Karpas-422 (cell line): ENCODE measurements at regions not wholly inside any gene's neighbourhood (a gene's known extent, or its start where the extent isn't known, plus 50 kb on each side); places are given as distances from the start of the nearest gene placed in this dataset.
A peak's percentile ranks its signal among the peaks of the same experiment; 100 is the strongest.

ENCODE experiments used
- DNase-seq: peaks from one replicate; pipeline ENCODE4 v3.0.0-alpha.2; 2015
- H2AFZ ChIP-seq: fragments of 200-600 bp; sonication (generic); 2 replicates; pipeline ENCODE4 v1.6.1; 2014; ENCODE audit warnings: antibody characterized with exemption, low read length, mixed read lengths
- H3K27ac ChIP-seq: fragments of 200-600 bp; sonication (generic); 2 replicates; pipeline ENCODE4 v1.5.1; 2014; ENCODE audit warnings: mild to moderate bottlenecking, low read length, moderate library complexity
- H3K27me3 ChIP-seq: fragments of 200-600 bp; sonication (generic); 2 replicates; pipeline ENCODE4 v1.6.1; 2014; ENCODE audit warnings: low read length, mixed read lengths
- H3K36me3 ChIP-seq: fragments of 200-600 bp; sonication (generic); 2 replicates; pipeline ENCODE4 v1.6.1; 2014; ENCODE audit warnings: low read length, mixed read lengths; ENCODE audit not compliant: insufficient read depth
- H3K4me1 ChIP-seq: fragments of 200-600 bp; sonication (generic); 2 replicates; pipeline ENCODE4 v1.6.1; 2014; ENCODE audit warnings: mild to moderate bottlenecking, low read length, mixed read lengths
- H3K4me2 ChIP-seq: fragments of 200-600 bp; sonication (generic); 2 replicates; pipeline ENCODE4 v1.6.1; 2014; ENCODE audit warnings: low read length, low read depth, mild to moderate bottlenecking; ENCODE audit not compliant: poor library complexity, severe bottlenecking
- H3K4me3 ChIP-seq: fragments of 200-600 bp; sonication (generic); 2 replicates; pipeline ENCODE4 v1.5.1; 2014; ENCODE audit warnings: mild to moderate bottlenecking, antibody characterized with exemption, low read length, mixed read lengths
- H3K79me2 ChIP-seq: fragments of 200-600 bp; sonication (generic); 2 replicates; pipeline ENCODE4 v1.6.1; 2014; ENCODE audit warnings: mild to moderate bottlenecking, low read length, mixed read lengths
- H3K9ac ChIP-seq: fragments of 200-600 bp; sonication (generic); 2 replicates; pipeline ENCODE4 v1.6.0; 2014; ENCODE audit warnings: low read length
- H3K9me2 ChIP-seq: fragments of 200-600 bp; sonication (generic), shearing (Covaris generic); replicated peaks from 2 replicates; pipeline ENCODE4 v1.6.0; 2014; ENCODE audit warnings: mild to moderate bottlenecking, low read length, moderate library complexity; ENCODE audit not compliant: insufficient read depth
- H3K9me3 ChIP-seq: fragments of 300-700, 200-600 bp; sonication (generic); 2 replicates; pipeline ENCODE4 v1.6.1; 2014; ENCODE audit warnings: low read length, mixed read lengths
- H4K20me1 ChIP-seq: fragments of 200-600 bp; sonication (generic); 2 replicates; pipeline ENCODE4 v1.6.1; 2014; ENCODE audit warnings: mild to moderate bottlenecking, antibody characterized with exemption, low read length, low read depth; ENCODE audit not compliant: insufficient read depth

DNA sequence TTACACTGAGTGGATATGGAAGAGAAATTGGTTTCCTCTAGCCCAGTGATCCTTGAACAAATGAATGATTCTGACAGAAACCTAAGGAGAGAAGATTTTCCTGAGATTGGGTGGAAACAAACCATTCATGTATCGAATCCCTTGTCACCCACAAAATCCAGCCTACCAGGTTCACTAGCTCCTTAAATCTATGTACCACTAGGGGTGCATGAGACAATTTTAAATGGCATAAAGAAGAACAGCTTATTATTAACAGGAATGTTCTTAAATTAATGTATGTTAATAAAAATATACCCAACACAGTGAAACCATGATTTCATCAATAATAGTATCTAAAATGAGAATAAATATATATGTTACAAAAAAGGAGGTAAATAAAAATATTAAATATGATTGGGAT, 118.4 kb upstream of the LNX1 start:
- Histone ChIP-seq H3K27ac (no peak overlapping the region), H3K4me3 (no peak overlapping the region), H3K9me3 (no peaks in the 10 kb centered on the region), H2AFZ (no peak overlapping the region), H3K79me2 (no peaks in the 10 kb centered on the region), H3K4me2 (no peak overlapping the region), H3K36me3 (no peaks in the 10 kb centered on the region), H3K9ac (no peak overlapping the region), H3K4me1 (no peaks in the 10 kb centered on the region), H4K20me1 (no peaks in the 10 kb centered on the region), H3K9me2 (no peaks in the 10 kb centered on the region), H3K27me3 (no peaks in the 10 kb centered on the region)
- no peak for DNase-seq

DNA sequence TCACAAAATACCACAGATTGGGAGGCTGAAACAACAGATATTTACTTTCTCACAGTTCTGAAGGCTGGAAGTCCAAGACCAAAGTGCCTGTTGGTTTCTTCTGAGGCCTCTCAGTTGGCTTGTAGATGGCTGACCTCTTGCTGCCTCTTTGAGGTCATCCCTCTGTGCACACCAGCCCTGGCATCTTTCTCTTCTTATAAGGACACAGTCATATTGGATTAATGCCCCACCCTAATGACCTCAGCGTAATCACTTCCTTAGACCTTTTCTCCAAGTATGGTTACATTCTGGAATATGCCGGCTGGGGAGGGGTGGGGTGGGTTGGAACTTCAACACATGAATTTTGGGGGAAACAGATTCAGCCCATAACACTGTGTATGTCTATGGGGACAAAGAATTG, 116.2 kb upstream of the LNX1 start:
- no peaks in the 10 kb centered on the region for H3K79me2 ChIP-seq
- H3K9me2 ChIP-seq = no peaks in the 10 kb centered on the region
- no peak for DNase-seq
- H3K4me2 ChIP-seq = no peak overlapping the region
- H3K36me3 ChIP-seq = no peaks in the 10 kb centered on the region
- H3K9ac ChIP-seq = no peak overlapping the region
- no peaks in the 10 kb centered on the region for H3K27me3 ChIP-seq
- no peak overlapping the region for H3K4me3 ChIP-seq
- no peak overlapping the region for H2AFZ ChIP-seq
- H3K4me1 ChIP-seq = peaks cover 8% of the 10 kb centered on the region
- H3K27ac ChIP-seq = no peak overlapping the region
- no peaks in the 10 kb centered on the region for H4K20me1 ChIP-seq
- H3K9me3 ChIP-seq = no peaks in the 10 kb centered on the region

DNA sequence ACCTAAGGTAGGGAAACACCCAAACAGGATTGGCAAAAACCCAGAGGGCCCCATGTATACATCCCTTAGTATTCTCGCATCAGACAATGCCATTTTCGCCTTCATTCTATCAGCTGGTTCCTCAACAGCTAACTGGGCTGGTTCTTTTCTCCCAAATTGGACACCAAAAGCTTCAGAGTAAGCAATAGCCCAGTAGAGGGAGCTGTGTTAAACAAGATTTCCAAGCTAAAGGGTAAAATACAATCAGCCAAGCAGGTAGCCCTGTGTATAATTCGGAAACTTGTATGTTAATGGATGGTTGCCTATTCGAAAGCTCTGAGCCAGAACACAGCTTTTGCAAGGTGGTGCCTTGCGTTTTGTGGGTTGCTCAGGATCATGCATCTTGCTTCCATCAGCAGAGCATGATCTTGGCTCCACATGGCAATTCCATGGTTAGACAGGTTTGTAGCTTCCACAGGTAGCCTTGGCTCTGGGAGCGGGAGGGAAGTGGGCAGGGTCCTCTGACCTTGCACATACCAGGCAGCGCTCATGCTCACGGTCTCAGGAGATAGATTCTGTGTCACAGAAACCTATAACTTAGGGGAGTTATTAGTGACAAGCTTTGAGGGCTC, 115.2 kb upstream of the LNX1 start:
- no peak overlapping the region for H3K27ac ChIP-seq
- H3K9ac ChIP-seq = no peak overlapping the region
- no peaks in the 10 kb centered on the region for H3K27me3 ChIP-seq
- DNase-seq = peak; percentile 88
- H3K4me1 ChIP-seq = peaks cover 10% of the 10 kb centered on the region
- H3K79me2 ChIP-seq = no peaks in the 10 kb centered on the region
- no peaks in the 10 kb centered on the region for H3K36me3 ChIP-seq
- no peaks in the 10 kb centered on the region for H3K9me2 ChIP-seq
- no peak overlapping the region for H3K4me2 ChIP-seq
- H2AFZ ChIP-seq = no peak overlapping the region
- no peak overlapping the region for H3K4me3 ChIP-seq
- H3K9me3 ChIP-seq = no peaks in the 10 kb centered on the region
- no peaks in the 10 kb centered on the region for H4K20me1 ChIP-seq

DNA sequence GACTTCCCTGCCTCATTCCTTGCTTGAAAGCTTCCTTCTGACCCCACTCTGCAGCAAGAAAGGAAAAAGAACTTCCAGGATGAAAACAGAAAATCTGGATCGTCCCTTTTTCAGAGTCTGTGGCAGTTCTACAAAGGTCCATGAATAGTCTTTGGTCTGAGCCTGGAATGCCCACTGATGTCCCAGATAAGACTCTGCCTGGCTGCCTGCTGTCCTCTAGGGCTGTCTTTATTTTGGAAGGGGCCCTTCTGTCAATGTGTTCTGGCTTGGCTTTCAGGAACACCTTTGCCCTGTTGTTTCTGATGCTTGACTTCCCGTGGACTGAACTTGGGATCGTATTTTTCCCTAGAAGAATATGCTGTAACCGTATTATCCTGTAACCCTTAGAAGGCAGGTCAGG, 114.7 kb upstream of the LNX1 start:
- H2AFZ ChIP-seq = no peak overlapping the region
- no peaks in the 10 kb centered on the region for H4K20me1 ChIP-seq
- H3K9ac ChIP-seq = no peak overlapping the region
- no peaks in the 10 kb centered on the region for H3K9me2 ChIP-seq
- no peak overlapping the region for H3K4me3 ChIP-seq
- no peaks in the 10 kb centered on the region for H3K9me3 ChIP-seq
- peaks cover 10% of the 10 kb centered on the region for H3K4me1 ChIP-seq
- H3K4me2 ChIP-seq = no peak overlapping the region
- no peaks in the 10 kb centered on the region for H3K36me3 ChIP-seq
- H3K27me3 ChIP-seq = no peaks in the 10 kb centered on the region
- no peak overlapping the region for H3K27ac ChIP-seq
- no peak for DNase-seq
- no peaks in the 10 kb centered on the region for H3K79me2 ChIP-seq

DNA sequence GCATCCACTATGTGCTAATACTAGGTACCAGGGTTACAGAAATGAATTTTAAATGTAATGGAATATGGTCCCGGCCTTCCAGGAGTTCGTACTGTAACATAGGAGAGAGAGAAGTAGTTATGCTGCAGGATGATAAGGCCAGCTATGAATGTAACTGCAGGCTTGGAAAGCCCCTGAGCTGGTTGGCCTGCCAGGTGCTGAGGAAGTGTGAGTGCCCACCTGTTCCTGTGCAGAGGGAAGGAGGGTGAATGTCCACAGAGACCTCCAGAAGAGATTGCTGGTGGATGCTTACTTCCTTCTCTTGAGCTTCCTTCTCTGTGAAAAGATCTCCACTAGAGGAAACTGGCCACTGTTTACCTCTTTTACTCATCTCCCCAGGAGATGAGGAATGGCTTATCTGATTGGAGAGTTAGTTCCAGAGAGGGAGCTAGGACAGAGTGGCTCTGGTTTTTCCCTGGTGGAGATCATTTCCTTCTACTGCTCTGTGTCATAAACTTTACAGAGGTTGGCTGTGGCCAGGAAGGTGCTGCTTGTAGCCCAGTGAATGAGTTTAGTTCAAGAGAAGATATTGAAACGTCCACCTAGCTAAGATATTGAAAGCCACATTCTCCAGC, 114.0 kb upstream of the LNX1 start:
- no peaks in the 10 kb centered on the region for H3K27me3 ChIP-seq
- peaks cover 14% of the 10 kb centered on the region for H3K4me1 ChIP-seq
- H3K9me2 ChIP-seq = no peaks in the 10 kb centered on the region
- H3K36me3 ChIP-seq = no peaks in the 10 kb centered on the region
- H4K20me1 ChIP-seq = no peaks in the 10 kb centered on the region
- H3K27ac ChIP-seq = no peak overlapping the region
- no peak overlapping the region for H3K4me3 ChIP-seq
- H3K4me2 ChIP-seq = no peak overlapping the region
- no peaks in the 10 kb centered on the region for H3K9me3 ChIP-seq
- no peak for DNase-seq
- no peaks in the 10 kb centered on the region for H3K79me2 ChIP-seq
- no peak overlapping the region for H2AFZ ChIP-seq
- no peak overlapping the region for H3K9ac ChIP-seq

DNA sequence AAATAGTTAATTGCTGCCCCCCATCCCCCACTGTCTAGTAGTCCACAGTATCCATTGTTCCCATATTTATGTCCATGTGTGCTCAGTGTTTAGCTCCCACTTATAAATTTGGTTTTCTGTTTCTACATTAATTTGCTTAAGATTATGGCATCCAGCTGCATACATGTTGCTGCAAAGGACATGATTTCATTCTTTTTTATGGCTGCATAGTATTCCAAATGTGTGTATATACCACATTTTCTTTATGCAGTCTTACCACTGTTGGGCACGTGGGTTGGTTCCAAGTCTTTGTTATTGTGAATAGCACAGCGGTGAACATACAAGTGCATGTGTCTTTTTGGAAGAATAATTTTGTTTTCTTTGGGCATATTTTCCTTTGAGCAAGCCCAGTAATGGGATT, 113.0 kb upstream of the LNX1 start:
- Histone ChIP-seq H3K4me2 (no peak overlapping the region), H3K79me2 (no peaks in the 10 kb centered on the region), H4K20me1 (no peaks in the 10 kb centered on the region), H3K9me3 (no peaks in the 10 kb centered on the region), H3K9me2 (no peaks in the 10 kb centered on the region), H3K27ac (no peak overlapping the region), H3K27me3 (no peaks in the 10 kb centered on the region), H3K9ac (no peak overlapping the region), H3K36me3 (no peaks in the 10 kb centered on the region), H3K4me1 (peaks cover 14% of the 10 kb centered on the region), H2AFZ (no peak overlapping the region), H3K4me3 (no peak overlapping the region)
- no peak for DNase-seq

DNA sequence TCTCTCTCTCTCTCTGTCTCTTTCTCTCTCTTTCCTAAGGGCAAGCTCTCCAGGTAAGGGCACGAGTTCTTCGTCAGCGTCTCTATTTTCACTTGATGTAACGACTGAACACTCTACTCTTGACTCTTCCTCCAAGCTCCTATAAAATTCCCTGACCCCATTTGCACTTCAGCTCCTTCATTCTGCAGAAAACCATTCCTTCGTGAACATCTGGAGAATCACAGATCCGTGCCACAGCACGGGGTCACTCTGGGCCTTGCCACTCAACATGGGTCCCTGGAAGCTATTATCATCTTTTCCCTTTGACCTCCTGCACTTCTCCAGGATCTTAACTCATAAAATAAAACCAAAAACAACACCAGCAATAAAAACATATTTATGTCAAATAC, 112.0 kb upstream of the LNX1 start:
- H2AFZ ChIP-seq = no peak overlapping the region
- no peaks in the 10 kb centered on the region for H3K9me3 ChIP-seq
- peaks cover 14% of the 10 kb centered on the region for H3K4me1 ChIP-seq
- no peak overlapping the region for H3K9ac ChIP-seq
- H3K27ac ChIP-seq = no peak overlapping the region
- H3K79me2 ChIP-seq = no peaks in the 10 kb centered on the region
- H3K4me3 ChIP-seq = peak overlapping the region; percentile 45; the same call in 1 of the 2 replicates
- no peaks in the 10 kb centered on the region for H3K9me2 ChIP-seq
- H3K4me2 ChIP-seq = peak overlapping the region; percentile 40
- H3K27me3 ChIP-seq = no peaks in the 10 kb centered on the region
- H4K20me1 ChIP-seq = no peaks in the 10 kb centered on the region
- H3K36me3 ChIP-seq = no peaks in the 10 kb centered on the region
- no peak for DNase-seq

DNA sequence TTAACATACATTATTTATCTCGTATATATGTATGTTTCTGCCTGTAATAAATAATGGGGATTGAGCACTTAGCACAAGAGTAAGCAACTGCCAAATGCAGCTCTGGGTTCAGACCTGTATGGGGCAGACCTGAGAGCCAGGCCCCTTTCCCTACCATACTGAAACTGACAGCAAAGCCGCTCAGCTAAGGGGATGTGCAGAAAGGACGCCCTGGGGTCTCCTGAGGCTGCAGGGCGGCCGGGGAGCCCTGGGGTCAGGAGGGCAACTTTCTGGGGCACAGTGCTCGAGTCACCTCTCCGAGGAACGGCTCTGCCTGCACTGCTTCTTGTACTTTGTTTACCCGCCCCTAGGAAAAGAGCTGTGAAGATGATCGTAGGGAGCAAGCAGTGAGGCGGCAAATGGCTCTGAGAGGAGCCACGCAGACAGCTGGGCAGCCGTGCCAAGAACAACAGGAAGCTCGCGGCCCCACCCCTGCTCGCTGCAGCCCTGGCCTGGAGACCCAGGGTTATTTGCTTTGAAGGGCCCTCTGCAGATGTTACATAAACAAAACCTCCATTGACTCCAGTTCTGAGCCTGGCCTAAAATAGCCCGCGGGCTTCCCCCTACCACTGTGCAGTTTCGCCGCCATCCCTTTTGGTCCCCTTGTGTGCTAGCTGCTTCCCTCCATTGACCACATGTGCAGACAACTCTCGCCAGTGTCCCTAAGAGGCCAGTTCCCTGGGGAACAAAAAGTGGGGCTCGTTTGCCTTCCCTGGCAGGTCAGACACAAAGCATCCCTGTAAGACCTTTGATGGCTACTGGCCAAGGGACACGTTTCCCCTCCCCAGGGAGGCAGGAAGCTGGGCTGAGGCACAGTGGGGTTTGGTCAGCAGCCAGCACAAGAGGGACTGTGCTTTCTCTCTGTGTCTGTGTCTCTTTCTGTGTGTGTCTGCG, 111.3 kb upstream of the LNX1 start:
- Histone ChIP-seq H3K9ac (peak overlapping the region; percentile 32; the same call in 1 of the 2 replicates), H3K4me3 (peak overlapping the region; percentile 45; the same call in 1 of the 2 replicates)

More for the DNA sequence above, 111.3 kb upstream of the LNX1 start:
- Histone ChIP-seq H3K4me1 (peaks cover 14% of the 10 kb centered on the region), H4K20me1 (no peaks in the 10 kb centered on the region), H3K79me2 (no peaks in the 10 kb centered on the region), H3K9me3 (no peaks in the 10 kb centered on the region), H3K9me2 (no peaks in the 10 kb centered on the region), H3K4me2 (peak overlapping the region; percentile 40), H3K27ac (no peak overlapping the region), H3K36me3 (no peaks in the 10 kb centered on the region), H3K27me3 (no peaks in the 10 kb centered on the region), H2AFZ (peak overlapping the region; percentile 49; the same call in 1 of the 2 replicates)
- DNase-seq = peak; percentile 51
